HepG2 (cell line): ENCODE measurements at regions not wholly inside any gene's neighbourhood (a gene's known extent, or its start where the extent isn't known, plus 50 kb on each side); places are given as distances from the start of the nearest gene placed in this dataset.

Experiments
- ATAC-seq: fragments of 200-7000 bp; cut with Tn5 transposase; 3 replicates; pipeline ENCODE4 v1.9.1; 2020; ENCODE audit warnings: mild to moderate bottlenecking, moderate library complexity
- BruUV-seq: library from RNA; stranded (reverse); fragments of 400-500 nt; replicated peaks from 2 replicates; lab custom pipeline; 2021; lab: Mats Ljungman, UMichigan
- CTCF ChIA-PET: fragments of 300-600 bp; formaldehyde crosslinking; extraction: SDS; loops from one replicate; lab custom pipeline; 2021; ENCODE audit warnings: low total read pairs, inconsistent platforms, low intra/inter-chr PET ratio; lab: Yijun Ruan, JAX
- POLR2A ChIA-PET: fragments of 350-600 bp; sonication (Branson Sonifier 250); formaldehyde crosslinking; loops from one replicate; lab custom pipeline; 2020; ENCODE audit warnings: antibody characterized with exemption, inconsistent platforms; lab: Yijun Ruan, JAX
- DNase-seq: peaks from one replicate; pipeline ENCODE4 v3.0.0-alpha.2; 2015; ENCODE audit warnings: low spot score
- FAIRE-seq: peaks from 3 replicates; lab custom pipeline; 2011; peaks lifted over from hg19 to GRCh38; lab: Jason Lieb, UNC
- H2AFZ ChIP-seq: one replicate; pipeline ENCODE4 v1.6.1; 2011; ENCODE audit warnings: low read length, inconsistent platforms
- H3K27ac ChIP-seq: fragments of 300-600 bp; 3 replicates; pipeline ENCODE4 v1.8.0; 2011; ENCODE audit warnings: mixed run types, mild to moderate bottlenecking, mixed read lengths, low read length, inconsistent platforms; ENCODE audit not compliant: insufficient read depth; ENCODE audit errors: extremely low read length
- H3K27me3 ChIP-seq, 2 experiments: fragments of 200-600 bp in 1 of 2; 2 replicates in 1 of 2; 3 replicates in 1 of 2; pipeline versions ENCODE4 v1.6.0 to v1.8.0; 2011; ENCODE audit warnings: low read length in 2 of 2, mild to moderate bottlenecking in 2 of 2, moderate library complexity in 2 of 2, inconsistent platforms in 1 of 2; ENCODE audit not compliant: insufficient read depth in 2 of 2, control insufficient read depth in 1 of 2
- H3K36me3 ChIP-seq, 2 experiments: fragments of 200-600 bp in 1 of 2; replicated peaks in 1 of 2; 2 replicates in 1 of 2; 3 replicates in 1 of 2; pipeline versions ENCODE4 v1.5.1 to v1.8.0; 2011; ENCODE audit warnings: low read length in 2 of 2, inconsistent platforms in 1 of 2; ENCODE audit not compliant: insufficient read depth in 2 of 2, control insufficient read depth in 1 of 2
- H3K4me1 ChIP-seq: 2 replicates; pipeline ENCODE4 v1.5.1; 2012; ENCODE audit warnings: low read length, inconsistent platforms; ENCODE audit not compliant: insufficient read depth
- H3K4me2 ChIP-seq: 2 replicates; pipeline ENCODE4 v1.6.0; 2011; ENCODE audit warnings: low read depth, low read length, inconsistent platforms
- H3K4me3 ChIP-seq, 3 experiments: fragments of 200-600 bp in 1 of 3; sonication (generic), shearing (Covaris generic) in 1 of 3; replicated peaks in 1 of 3; 2 replicates each; pipeline ENCODE4 v1.5.1; 2011 to 2016; ENCODE audit warnings: low read length in 3 of 3, inconsistent platforms in 2 of 3, low read depth in 2 of 3, mild to moderate bottlenecking in 2 of 3, control low read depth in 1 of 3, mixed read lengths in 1 of 3; ENCODE audit not compliant: insufficient read depth in 1 of 3
- H3K79me2 ChIP-seq: one replicate; pipeline ENCODE4 v1.6.1; 2011; ENCODE audit warnings: low read length, inconsistent platforms; ENCODE audit not compliant: insufficient read depth
- H3K9ac ChIP-seq: 2 replicates; pipeline ENCODE4 v1.6.0; 2011; ENCODE audit warnings: mild to moderate bottlenecking, low read depth, low read length, inconsistent platforms; ENCODE audit not compliant: insufficient read depth
- H3K9me3 ChIP-seq: 2 replicates; pipeline ENCODE4 v1.5.1; 2012; ENCODE audit warnings: mild to moderate bottlenecking, low read length
- H4K20me1 ChIP-seq: 2 replicates; pipeline ENCODE4 v1.6.0; 2011; ENCODE audit warnings: inconsistent platforms, mild to moderate bottlenecking, low read length, moderate library complexity; ENCODE audit not compliant: insufficient read depth
- AFF4 ChIP-seq: sonication (generic); formaldehyde crosslinking; IDR thresholded peaks from 2 replicates; pipeline ENCODE4 v1.4.0; 2020; ENCODE audit warnings: missing genetic modification reagents
- CBX5 ChIP-seq: sonication (generic); formaldehyde crosslinking; IDR thresholded peaks from 2 replicates; pipeline ENCODE4 v1.4.0; 2020; ENCODE audit warnings: missing genetic modification reagents, borderline replicate concordance
- CCDC6 ChIP-seq: sonication (generic); formaldehyde crosslinking; IDR thresholded peaks from 2 replicates; pipeline ENCODE4 v1.8.1; 2022; ENCODE audit warnings: mild to moderate bottlenecking, missing genetic modification reagents, moderate library complexity
- FOXC1 ChIP-seq: sonication (generic); formaldehyde crosslinking; IDR thresholded peaks from 2 replicates; pipeline ENCODE4 v1.8.0; 2022; ENCODE audit warnings: mild to moderate bottlenecking, missing genetic modification reagents, borderline replicate concordance
- HMGXB3 ChIP-seq: sonication (generic); formaldehyde crosslinking; IDR thresholded peaks from 2 replicates; pipeline ENCODE4 v1.4.0; 2020; ENCODE audit warnings: missing genetic modification reagents, borderline replicate concordance
- IKZF4 ChIP-seq: sonication (generic); formaldehyde crosslinking; IDR thresholded peaks from 2 replicates; pipeline ENCODE4 v1.5.1; 2020; ENCODE audit warnings: borderline replicate concordance, mild to moderate bottlenecking, low read depth, missing genetic modification reagents; ENCODE audit errors: not compliant biosample characterization
- PHF8 ChIP-seq: sonication (generic); formaldehyde crosslinking; IDR thresholded peaks from 2 replicates; pipeline ENCODE4 v1.5.0; 2020; ENCODE audit warnings: missing genetic modification reagents
- SKI ChIP-seq: fragments of 450-650 bp; IDR thresholded peaks from one replicate; pipeline ENCODE4 v1.6.1; 2018; ENCODE audit warnings: mild to moderate bottlenecking; ENCODE audit not compliant: partially characterized antibody
- THRA ChIP-seq: sonication (generic); formaldehyde crosslinking; IDR thresholded peaks from 2 replicates; pipeline ENCODE4 v1.4.0; 2020; ENCODE audit warnings: missing genetic modification reagents, borderline replicate concordance
- YEATS2 ChIP-seq: sonication (generic); formaldehyde crosslinking; IDR thresholded peaks from 2 replicates; pipeline ENCODE4 v1.4.0; 2020; ENCODE audit warnings: missing genetic modification reagents, borderline replicate concordance
- ZNF230 ChIP-seq: sonication (generic); formaldehyde crosslinking; IDR thresholded peaks from 2 replicates; pipeline ENCODE4 v1.4.0; 2020; ENCODE audit warnings: mild to moderate bottlenecking, missing genetic modification reagents
- ZNF335 ChIP-seq: sonication (generic); formaldehyde crosslinking; IDR thresholded peaks from 2 replicates; pipeline ENCODE4 v1.4.0; 2020; ENCODE audit warnings: missing genetic modification reagents
- ZNF383 ChIP-seq: sonication (generic); formaldehyde crosslinking; IDR thresholded peaks from 2 replicates; pipeline ENCODE4 v1.4.0; 2020; ENCODE audit warnings: missing genetic modification reagents, mild to moderate bottlenecking, borderline replicate concordance
- ZNF550 ChIP-seq: sonication (generic); formaldehyde crosslinking; IDR thresholded peaks from 2 replicates; pipeline ENCODE4 v1.4.0; 2020; ENCODE audit warnings: mild to moderate bottlenecking, missing genetic modification reagents, borderline replicate concordance
- ZNF572 ChIP-seq: sonication (generic); formaldehyde crosslinking; IDR thresholded peaks from 2 replicates; pipeline ENCODE4 v1.5.1; 2020; ENCODE audit warnings: mild to moderate bottlenecking, missing genetic modification reagents
- ZNF589 ChIP-seq: sonication (generic); formaldehyde crosslinking; conservative IDR thresholded peaks from 2 replicates; pipeline ENCODE4 v1.8.0; 2022; ENCODE audit warnings: mild to moderate bottlenecking, moderate library complexity, missing genetic modification reagents
- ZNF780A ChIP-seq: sonication (generic); formaldehyde crosslinking; IDR thresholded peaks from 2 replicates; pipeline ENCODE4 v1.8.0; 2022; ENCODE audit warnings: mild to moderate bottlenecking, missing genetic modification reagents, moderate library complexity
- WGBS: methylation state at CpG from one replicate; pipeline ENCODE4 v1.1.6; 2017; ENCODE audit warnings: low lambda C conversion rate; 5-methylcytosine and 5-hydroxymethylcytosine counted together
- in situ Hi-C: cut with HindIII; loops from 2 replicates; pipeline ENCODE4 v1.10.0; 2017; ENCODE audit warnings: low pct_unique_long_range_greater_than_20kb; ENCODE audit not compliant: extremely low pct_ligation_motif_present
- intact Hi-C: fragments of 100-400 bp; cut with micrococcal nuclease; formaldehyde crosslinking; loops from one replicate; pipeline ENCODE4 v1.10.0; 2022; ENCODE audit not compliant: unreplicated experiment

GRCh38 chr16:88317613-88317965 lies 65.2 kb upstream of the ZNF469 start:
- no peak overlapping the region for H3K9ac ChIP-seq
- 49% methylated on average over 11 of the region's 11 CpGs for WGBS
- FAIRE-seq (no peak), ATAC-seq (no peak), DNase-seq (no peak)
- H3K27ac ChIP-seq, result no peak overlapping the region
- in situ Hi-C loops, result no loop called here
- intact Hi-C loops, result no loop called here
- H3K36me3 ChIP-seq, result no peaks in the 10 kb centered on the region
- no peak overlapping the region for H3K4me3 ChIP-seq
- H2AFZ ChIP-seq, result no peak overlapping the region
- no TSS peak for BruUV-seq
- H3K4me2 ChIP-seq, result no peak overlapping the region
- peaks cover 9 to 42% of the 10 kb centered on the region in 2 experiments; a peak in 4 of 5 replicates for H3K27me3 ChIP-seq
- ChIA-PET POLR2A (no interaction called here), CTCF (no interaction called here)
- no peaks in the 10 kb centered on the region for H3K79me2 ChIP-seq
- H3K4me1 ChIP-seq, result peaks cover 24% of the 10 kb centered on the region
- H3K9me3 ChIP-seq, result no peaks in the 10 kb centered on the region
- no peaks in the 10 kb centered on the region for H4K20me1 ChIP-seq
- TF ChIP-seq FOXC1 (CRISPR knock-in tag) (no peak), ZNF383 (CRISPR knock-in tag) (no peak), ZNF572 (no peak), CBX5 (CRISPR knock-in tag) (no peak), HMGXB3 (CRISPR knock-in tag) (no peak), AFF4 (CRISPR knock-in tag) (no peak), ZNF550 (CRISPR knock-in tag) (no peak), ZNF780A (CRISPR knock-in tag) (no peak), CCDC6 (CRISPR knock-in tag) (no peak), ZNF589 (no peak), ZNF335 (CRISPR knock-in tag) (no peak), PHF8 (CRISPR knock-in tag) (no peak), THRA (no peak), IKZF4 (no peak), ZNF230 (CRISPR knock-in tag) (no peak), YEATS2 (CRISPR knock-in tag) (no peak), SKI (no peak)
